BLaER1 treated with 17β-estradiol and CSF1 and Interleukin-3, amounts not matched to agents 10 nM and 100 nM (cell line): ENCODE measurements at regions not wholly inside any gene's neighbourhood (a gene's known extent, or its start where the extent isn't known, plus 50 kb on each side); places are given as distances from the start of the nearest gene placed in this dataset.
A peak's percentile ranks its signal among the peaks of the same experiment; 100 is the strongest.

ENCODE experiments used
- H3K27ac ChIP-seq, 11 experiments: shearing (Covaris generic); formaldehyde crosslinking; 2 replicates each; pipeline ENCODE4 v1.8.1; 2022
- H3K27me3 ChIP-seq, 11 experiments: shearing (Covaris generic); formaldehyde crosslinking; 2 replicates each; pipeline ENCODE4 v1.8.1; 2022
- H3K36me3 ChIP-seq, 11 experiments: shearing (Covaris generic); formaldehyde crosslinking; 2 replicates each; pipeline ENCODE4 v1.8.1; 2022
- H3K4me1 ChIP-seq, 10 experiments: shearing (Covaris generic); formaldehyde crosslinking; 2 replicates each; pipeline ENCODE4 v1.8.1; 2022
- H3K4me2 ChIP-seq, 11 experiments: shearing (Covaris generic); formaldehyde crosslinking; 2 replicates each; pipeline ENCODE4 v1.8.1; 2022
- H3K4me3 ChIP-seq, 10 experiments: shearing (Covaris generic); formaldehyde crosslinking; 2 replicates each; pipeline ENCODE4 v1.8.1; 2022
- H3K9ac ChIP-seq, 11 experiments: shearing (Covaris generic); formaldehyde crosslinking; 2 replicates each; pipeline ENCODE4 v1.8.1; 2022
- H3K9me3 ChIP-seq, 11 experiments: shearing (Covaris generic); formaldehyde crosslinking; replicated peaks in 1 of 11; 2 replicates each; pipeline ENCODE4 v1.8.1; 2022
- H4K20me1 ChIP-seq, 11 experiments: shearing (Covaris generic); formaldehyde crosslinking; 2 replicates each; pipeline ENCODE4 v1.8.1; 2022
- Cebpa-rat ChIP-seq, 11 experiments: shearing (Covaris generic); IDR thresholded peaks; 2 replicates each; pipeline ENCODE4 v1.8.1; 2022

DNA sequence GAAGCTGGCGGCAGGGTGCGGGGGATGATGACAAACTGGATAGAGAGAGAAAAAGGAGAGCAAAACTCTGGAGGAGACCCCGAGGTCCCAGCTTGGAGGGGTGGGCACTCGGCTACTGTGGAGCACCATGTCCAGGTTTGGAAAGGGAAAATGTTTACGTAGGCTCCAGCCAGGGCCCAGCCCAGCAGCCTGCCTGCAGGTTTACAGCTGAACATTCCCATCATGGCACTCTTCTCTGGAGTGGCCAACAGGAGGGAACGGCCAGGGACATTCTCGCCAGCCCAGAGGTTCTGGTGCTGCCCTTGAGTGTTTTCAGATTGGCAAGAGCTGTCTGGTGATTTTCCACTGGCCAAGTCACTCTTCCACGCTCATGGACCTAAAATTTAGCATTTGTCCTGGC, 262.9 kb upstream of the TCF4 start:
- TF ChIP-seq Cebpa-rat (IDR thresholded peaks at IDR 0.05): no peak
- H3K9ac ChIP-seq: no peak overlapping the region
- H4K20me1 ChIP-seq: no peaks in the 10 kb centered on the region
- no peak overlapping the region for H3K4me2 ChIP-seq
- H3K9me3 ChIP-seq: no peaks in the 10 kb centered on the region; a peak in 2 of 22 replicates
- no peak overlapping the region for H3K4me3 ChIP-seq
- H3K27ac ChIP-seq: no peak overlapping the region
- peaks cover 0 to 8% (median 0%) of the 10 kb centered on the region in 10 experiments; a peak in 3 of 20 replicates for H3K4me1 ChIP-seq
- H3K27me3 ChIP-seq: no peaks in the 10 kb centered on the region
- no peaks in the 10 kb centered on the region for H3K36me3 ChIP-seq

DNA sequence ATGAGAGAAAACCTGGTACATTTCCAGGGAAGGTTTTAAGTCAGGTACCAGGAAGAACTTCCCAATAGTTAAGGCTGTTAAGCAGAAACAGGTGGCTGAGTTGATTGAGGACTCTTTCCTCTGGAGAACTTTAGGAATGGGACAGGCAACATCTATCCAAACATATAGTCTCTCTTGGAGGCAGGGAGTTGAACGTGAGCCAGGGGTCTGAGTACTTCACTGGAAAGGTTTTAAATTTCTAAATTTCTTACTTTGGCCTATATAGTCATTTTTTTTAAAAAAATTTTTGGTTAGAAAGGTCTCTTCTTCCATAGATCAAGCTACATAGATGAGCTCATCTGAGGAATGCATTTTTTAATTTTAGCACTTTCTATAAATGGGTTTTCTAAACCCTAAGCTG, 261.4 kb upstream of the TCF4 start:
- Histone ChIP-seq H3K27ac (no peak overlapping the region), H3K4me3 (no peak overlapping the region), H4K20me1 (no peaks in the 10 kb centered on the region), H3K36me3 (no peaks in the 10 kb centered on the region), H3K4me2 (no peak overlapping the region), H3K27me3 (no peaks in the 10 kb centered on the region), H3K9me3 (no peaks in the 10 kb centered on the region; a peak in 2 of 22 replicates), H3K4me1 (peaks cover 0 to 8% (median 0%) of the 10 kb centered on the region in 10 experiments; a peak in 3 of 20 replicates), H3K9ac (no peak overlapping the region)
- TF ChIP-seq Cebpa-rat (IDR thresholded peaks at IDR 0.05): no peak

DNA sequence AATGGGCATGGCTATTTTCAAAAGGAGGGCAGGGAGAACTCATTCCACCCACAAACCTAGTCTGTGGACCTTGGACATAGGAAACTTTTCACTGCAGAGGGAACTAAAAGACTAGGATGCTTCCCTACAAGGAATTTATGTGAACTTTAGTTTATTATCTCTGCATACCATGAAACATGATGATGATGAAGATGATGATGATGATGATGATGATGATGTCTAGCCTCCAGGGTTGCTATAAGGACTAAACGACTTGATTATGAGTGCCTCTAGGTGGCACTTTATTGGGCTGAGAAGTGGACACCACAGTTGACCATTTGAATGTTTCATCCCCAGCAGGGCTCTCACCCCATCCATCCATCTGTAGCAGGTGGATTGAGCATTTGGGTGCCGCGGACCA, 260.0 kb upstream of the TCF4 start:
- Histone ChIP-seq H3K4me2 (no peak overlapping the region), H3K9me3 (no peaks in the 10 kb centered on the region), H3K27ac (no peak overlapping the region), H3K36me3 (no peaks in the 10 kb centered on the region), H3K27me3 (no peaks in the 10 kb centered on the region), H3K9ac (no peak overlapping the region), H3K4me3 (no peak overlapping the region), H3K4me1 (peaks cover 0 to 8% (median 0%) of the 10 kb centered on the region in 10 experiments; a peak in 3 of 20 replicates), H4K20me1 (no peaks in the 10 kb centered on the region)
- no peak for TF ChIP-seq Cebpa-rat (IDR thresholded peaks at IDR 0.05)

DNA sequence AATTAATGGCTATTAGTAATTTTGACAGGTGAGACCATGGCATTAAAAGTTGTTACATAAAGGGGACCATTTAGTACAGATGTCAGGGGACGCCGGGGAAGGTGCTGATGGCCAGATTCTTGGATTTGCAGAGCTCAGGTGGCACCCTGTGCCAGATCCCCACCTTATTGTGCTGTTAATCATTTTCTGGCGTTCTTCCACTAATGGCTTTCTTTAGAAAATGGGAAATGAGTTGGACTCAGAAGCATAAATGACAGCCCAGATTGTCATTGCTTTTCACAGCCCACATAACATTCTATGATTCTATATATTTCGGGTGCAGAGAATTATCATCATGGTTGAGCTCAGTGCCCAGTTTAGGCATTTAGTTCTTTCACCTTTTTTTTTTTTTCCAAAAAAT, 257.2 kb upstream of the TCF4 start:
- Histone ChIP-seq H4K20me1 (no peaks in the 10 kb centered on the region), H3K27me3 (no peaks in the 10 kb centered on the region), H3K4me2 (no peak overlapping the region), H3K9ac (no peak overlapping the region), H3K4me1 (peaks cover 0 to 7% (median 0%) of the 10 kb centered on the region in 10 experiments; a peak in 3 of 20 replicates), H3K4me3 (no peak overlapping the region), H3K27ac (no peak overlapping the region), H3K36me3 (no peaks in the 10 kb centered on the region), H3K9me3 (peaks cover 9 to 23% (median 17%) of the 10 kb centered on the region in 11 experiments)
- TF ChIP-seq Cebpa-rat (IDR thresholded peaks at IDR 0.05): no peak

DNA sequence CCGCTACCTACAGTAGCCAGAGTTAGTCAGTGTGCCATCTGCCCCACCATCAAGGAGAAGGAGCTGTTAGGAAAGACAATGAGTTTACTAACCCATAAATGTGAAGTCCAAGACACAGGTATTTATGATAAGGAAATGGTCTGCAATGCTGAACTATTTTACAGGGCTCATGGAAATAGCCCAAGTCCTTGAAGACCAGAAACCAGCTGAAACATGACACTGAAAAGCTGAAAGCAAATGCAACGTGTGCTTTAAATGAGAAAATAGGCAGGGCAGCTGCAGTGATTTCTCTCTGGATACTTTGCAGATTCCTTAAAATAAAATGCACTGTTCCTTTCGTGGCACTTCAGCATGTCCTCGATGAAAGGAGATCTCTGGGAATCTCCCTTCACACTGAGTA, 256.4 kb upstream of the TCF4 start:
- H4K20me1 ChIP-seq: no peaks in the 10 kb centered on the region
- peaks cover 17 to 32% (median 25%) of the 10 kb centered on the region in 11 experiments for H3K9me3 ChIP-seq
- no peak overlapping the region for H3K27ac ChIP-seq
- TF ChIP-seq Cebpa-rat (IDR thresholded peaks at IDR 0.05): no peak
- H3K36me3 ChIP-seq: no peaks in the 10 kb centered on the region
- no peak overlapping the region for H3K4me3 ChIP-seq
- H3K4me1 ChIP-seq: peaks cover 0 to 10% (median 0%) of the 10 kb centered on the region in 10 experiments; a peak in 3 of 20 replicates
- no peaks in the 10 kb centered on the region for H3K27me3 ChIP-seq
- no peak overlapping the region for H3K4me2 ChIP-seq
- H3K9ac ChIP-seq: no peak overlapping the region

DNA sequence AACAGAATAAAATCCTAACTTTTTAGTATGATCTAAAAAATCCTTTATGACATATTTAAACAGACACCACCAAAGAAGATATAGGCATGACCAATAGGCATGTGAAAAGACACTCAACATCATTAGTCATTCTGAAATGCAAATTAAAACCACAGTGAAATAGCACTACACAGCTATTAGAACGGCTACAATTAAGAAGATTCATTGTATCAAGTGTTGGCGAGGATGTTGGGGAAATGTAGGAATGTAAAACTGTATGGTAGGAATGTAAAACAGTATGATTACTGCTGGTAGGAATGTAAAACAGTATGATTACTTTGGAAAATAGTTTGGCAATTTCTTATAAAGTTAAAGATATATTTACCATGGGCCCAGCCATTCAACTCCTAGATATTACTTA, 253.3 kb upstream of the TCF4 start:
- Histone ChIP-seq H3K4me3 (no peak overlapping the region), H3K27ac (no peak overlapping the region), H3K9me3 (peaks cover 31 to 52% (median 45%) of the 10 kb centered on the region in 11 experiments), H4K20me1 (no peaks in the 10 kb centered on the region), H3K4me1 (peaks cover 0 to 18% (median 0%) of the 10 kb centered on the region in 10 experiments; a peak in 5 of 20 replicates), H3K27me3 (no peaks in the 10 kb centered on the region), H3K9ac (no peak overlapping the region), H3K36me3 (no peaks in the 10 kb centered on the region; a peak in 1 of 22 replicates), H3K4me2 (no peak overlapping the region)
- no peak for TF ChIP-seq Cebpa-rat (IDR thresholded peaks at IDR 0.05)

DNA sequence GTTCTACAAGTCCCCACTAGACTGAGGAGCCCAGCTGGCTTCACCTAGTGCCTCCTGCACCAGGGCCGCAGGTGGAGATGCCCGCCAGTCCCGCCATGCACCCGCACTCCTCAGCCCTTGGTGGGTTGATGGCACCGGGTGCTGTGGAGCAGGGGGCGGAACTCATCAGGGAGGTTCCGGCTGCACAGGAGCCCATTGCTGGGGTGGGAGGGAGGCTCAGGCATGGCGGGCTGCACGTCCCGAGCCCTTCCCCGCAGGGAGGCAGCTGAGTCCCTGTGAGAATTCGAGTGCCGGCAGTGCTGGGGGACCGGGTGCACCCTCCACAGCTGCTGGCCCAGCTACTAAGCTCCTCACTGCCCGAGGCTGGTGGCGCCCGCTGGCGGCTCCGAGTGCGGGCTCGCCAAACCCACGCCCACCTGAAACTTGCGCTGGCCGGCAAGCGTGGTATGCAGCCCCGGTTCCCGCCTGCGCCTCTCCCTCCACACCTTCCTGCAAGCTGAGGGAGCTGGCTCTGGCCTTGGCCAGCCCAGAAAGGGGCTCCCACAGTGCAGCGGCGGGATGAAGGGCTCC, 252.7 kb upstream of the TCF4 start:
- Histone ChIP-seq H3K4me3 (no peak overlapping the region), H3K9me3 (peaks cover 31 to 52% (median 45%) of the 10 kb centered on the region in 11 experiments), H3K4me2 (no peak overlapping the region), H3K27me3 (no peaks in the 10 kb centered on the region), H3K4me1 (peaks cover 0 to 18% (median 0%) of the 10 kb centered on the region in 10 experiments; a peak in 5 of 20 replicates), H3K36me3 (no peaks in the 10 kb centered on the region; a peak in 1 of 22 replicates), H3K27ac (no peak overlapping the region), H4K20me1 (no peaks in the 10 kb centered on the region), H3K9ac (no peak overlapping the region)
- no peak for TF ChIP-seq Cebpa-rat (IDR thresholded peaks at IDR 0.05)

DNA sequence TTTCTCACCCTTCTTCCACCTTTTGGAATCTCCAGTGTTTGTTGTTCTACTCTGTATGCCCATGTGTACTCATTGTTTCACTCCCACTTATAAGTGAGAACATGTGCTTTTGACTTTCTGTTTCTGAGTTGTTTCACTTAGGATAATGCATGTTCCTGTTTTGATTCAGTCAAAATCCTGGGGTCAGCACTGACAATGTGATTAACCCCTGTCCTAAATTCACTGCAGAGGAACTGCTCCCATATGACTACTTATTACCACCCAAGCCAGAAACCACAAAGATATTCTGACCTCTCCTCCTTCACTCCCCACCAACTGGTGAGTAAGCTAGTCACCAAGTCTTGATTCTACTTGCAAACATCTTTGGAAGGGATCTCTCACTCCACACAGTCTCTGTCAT, 251.4 kb upstream of the TCF4 start:
- no peaks in the 10 kb centered on the region for H4K20me1 ChIP-seq

DNA sequence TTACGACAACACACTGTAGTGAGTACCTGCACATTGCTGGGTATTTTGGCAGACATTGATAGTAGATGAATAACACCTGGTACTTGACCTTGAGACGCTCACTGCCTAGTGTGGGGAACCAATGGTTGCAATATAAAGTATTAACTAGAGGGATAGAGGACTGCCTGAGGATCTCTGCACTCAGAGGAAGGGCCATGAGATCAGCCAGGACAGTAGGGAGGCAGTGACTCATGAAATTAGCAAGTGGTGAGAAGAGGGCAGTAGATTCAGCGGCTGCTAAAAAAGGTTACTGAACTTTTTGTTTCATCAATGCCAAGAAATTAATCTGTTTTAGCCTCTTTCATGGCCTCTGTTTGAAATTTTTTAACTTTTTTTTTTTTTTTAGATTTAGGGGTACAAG, 250.8 kb upstream of the TCF4 start:
- peaks cover 35 to 62% (median 55%) of the 10 kb centered on the region in 11 experiments for H3K9me3 ChIP-seq
- H3K27me3 ChIP-seq: no peaks in the 10 kb centered on the region
- no peaks in the 10 kb centered on the region for H4K20me1 ChIP-seq
- no peaks in the 10 kb centered on the region; a peak in 1 of 22 replicates for H3K36me3 ChIP-seq
- peak overlapping the region in 3 of 11 experiments; percentile 1 to 67 (median 61); a peak in 5 of 22 replicates for H3K4me2 ChIP-seq
- no peak overlapping the region for H3K4me3 ChIP-seq
- H3K4me1 ChIP-seq: peaks cover 0 to 18% (median 0%) of the 10 kb centered on the region in 10 experiments; a peak in 5 of 20 replicates
- H3K27ac ChIP-seq: 0 out of 22 replicates have a peak overlapping the region, but pooled peaks of 1 of the 11 experiments have one; percentile 16
- H3K9ac ChIP-seq: no peak overlapping the region
- TF ChIP-seq Cebpa-rat (IDR thresholded peaks at IDR 0.05): no peak

More for the DNA sequence above, 251.4 kb upstream of the TCF4 start:
- peaks cover 31 to 61% (median 50%) of the 10 kb centered on the region in 11 experiments for H3K9me3 ChIP-seq
- H3K36me3 ChIP-seq: no peaks in the 10 kb centered on the region; a peak in 1 of 22 replicates
- no peak overlapping the region for H3K9ac ChIP-seq
- no peak for TF ChIP-seq Cebpa-rat (IDR thresholded peaks at IDR 0.05)
- H3K4me2 ChIP-seq: peak overlapping the region in 3 of 11 experiments; percentile 1 to 67 (median 61); a peak in 5 of 22 replicates
- H3K4me1 ChIP-seq: peaks cover 0 to 18% (median 0%) of the 10 kb centered on the region in 10 experiments; a peak in 5 of 20 replicates
- no peaks in the 10 kb centered on the region for H3K27me3 ChIP-seq
- H3K4me3 ChIP-seq: no peak overlapping the region
- 0 out of 22 replicates have a peak overlapping the region, but pooled peaks of 1 of the 11 experiments have one; percentile 16 for H3K27ac ChIP-seq
